COLO668 (cell line): ENCODE measurements at regions not wholly inside any gene's neighbourhood (a gene's known extent, or its start where the extent isn't known, plus 50 kb on each side); places are given as distances from the start of the nearest gene placed in this dataset.

ENCODE experiments used
- DNase-seq: peaks from one replicate; lab custom pipeline; 2025; ENCODE audit not compliant: unreplicated experiment; lab: John Stamatoyannopoulos, UW

DNA sequence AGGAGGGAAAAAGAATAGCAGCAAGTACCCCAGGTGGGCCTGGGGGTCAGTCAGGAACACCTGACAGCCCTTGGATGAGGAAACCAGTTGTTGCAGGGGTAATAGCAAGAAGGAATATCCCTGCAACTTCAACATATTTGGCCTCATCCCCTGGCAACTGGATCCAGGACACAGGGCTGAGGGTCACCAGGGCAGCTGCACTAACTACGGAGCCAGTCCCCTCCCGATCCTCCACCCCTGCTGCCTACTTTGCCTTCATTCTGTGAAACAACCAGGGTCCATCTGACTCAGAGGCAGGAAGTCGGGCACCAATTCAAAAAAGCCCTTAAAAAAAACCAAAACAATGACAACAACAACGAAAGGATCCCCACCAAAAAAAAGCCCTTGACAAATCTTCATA, 52.9 kb downstream of the FRMPD3 start:
- no peak for DNase-seq

DNA sequence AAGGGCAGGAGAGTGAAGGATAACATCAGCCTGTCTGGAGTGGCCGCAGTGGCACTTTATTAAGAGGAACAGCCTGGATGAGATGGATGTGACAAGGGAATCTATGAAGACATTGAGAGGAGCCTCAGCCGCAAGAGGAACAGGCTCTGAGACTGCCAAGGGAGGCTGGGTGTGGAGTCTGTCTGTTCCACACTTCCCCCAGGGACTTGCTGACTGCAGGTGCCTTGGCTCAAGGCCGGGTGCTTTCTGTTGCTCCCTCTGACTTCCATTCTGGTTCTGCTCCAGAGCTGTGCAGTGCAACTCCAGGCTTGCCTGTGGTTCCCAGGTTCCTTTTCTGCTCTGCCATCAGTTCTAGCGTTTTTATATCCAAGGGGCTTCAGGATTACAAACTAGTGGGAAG, 54.6 kb downstream of the FRMPD3 start:
- no peak for DNase-seq

DNA sequence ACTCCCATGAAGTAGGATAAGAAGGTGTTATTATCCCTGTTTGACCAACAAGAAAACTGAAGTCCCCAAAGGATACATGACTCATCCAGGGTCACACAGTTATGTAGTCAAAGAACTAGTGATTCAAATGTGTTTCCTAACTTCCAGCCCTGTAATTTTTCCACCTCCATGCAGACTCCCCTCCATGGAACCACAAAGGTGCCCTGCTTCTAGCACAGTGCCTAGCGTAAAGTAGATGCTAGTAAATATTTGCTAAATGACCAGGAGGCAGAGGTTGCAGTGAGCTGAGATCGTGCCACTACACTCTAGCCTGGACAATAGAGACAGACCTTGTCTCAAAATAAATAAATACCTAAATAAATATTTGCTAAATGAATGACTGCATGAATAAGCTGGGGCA, 55.8 kb downstream of the FRMPD3 start:
- no peak for DNase-seq

DNA sequence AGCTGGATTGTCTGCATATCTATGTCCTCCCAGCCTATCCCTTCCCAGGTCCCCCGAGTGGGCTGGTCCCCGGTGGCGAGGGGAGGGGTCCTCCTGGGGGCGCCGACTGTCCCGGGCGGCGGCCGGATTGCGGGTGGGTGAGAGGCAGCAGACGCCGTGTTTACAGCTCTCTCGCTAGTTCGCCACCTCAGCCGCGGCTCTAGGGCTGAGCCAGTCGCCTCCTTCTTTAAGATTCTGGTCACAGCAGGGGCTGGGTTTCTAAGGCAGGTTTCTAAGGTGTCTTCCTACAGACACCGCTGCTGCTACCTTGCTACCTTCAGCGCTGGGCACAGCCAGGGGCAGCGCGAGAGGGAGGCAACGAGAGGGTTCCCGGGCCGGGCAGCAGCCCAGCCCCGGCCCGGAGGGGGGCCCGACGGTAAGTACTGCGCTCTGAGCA, 57.2 kb downstream of the FRMPD3 start:
- no peak for DNase-seq

DNA sequence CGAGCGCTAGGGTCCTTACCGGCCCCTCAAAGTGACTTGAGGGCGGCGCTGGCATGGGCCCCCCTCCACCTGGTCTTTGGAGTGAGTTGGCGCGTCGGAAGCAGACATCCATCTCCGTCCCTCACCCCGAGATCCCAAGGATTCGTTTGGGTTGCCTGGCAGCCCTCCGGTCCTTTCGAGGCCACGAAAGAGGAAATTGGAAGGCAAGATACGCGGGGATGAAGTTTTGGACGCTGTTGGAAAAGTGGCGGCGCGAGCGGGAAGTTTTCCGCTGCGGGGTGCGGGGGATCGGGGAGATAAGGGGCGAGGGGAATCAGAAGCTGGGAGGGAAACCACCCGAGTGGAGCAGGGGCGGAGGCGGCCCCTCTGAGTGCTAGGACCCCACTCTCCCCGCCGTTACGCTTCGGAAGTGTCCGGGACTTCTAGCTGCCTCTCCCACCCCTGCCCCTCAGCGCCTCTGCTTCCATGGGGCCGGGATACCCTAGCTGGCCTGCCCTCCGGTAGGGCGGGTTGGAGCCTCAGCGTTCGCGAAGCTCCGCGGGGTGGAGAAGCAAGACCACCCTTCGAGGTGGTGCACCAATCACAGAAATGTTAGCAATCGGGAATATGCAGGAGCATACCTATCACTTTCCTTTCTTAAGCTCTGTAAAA, 57.8 kb downstream of the FRMPD3 start:
- DNase-seq, result no peak

DNA sequence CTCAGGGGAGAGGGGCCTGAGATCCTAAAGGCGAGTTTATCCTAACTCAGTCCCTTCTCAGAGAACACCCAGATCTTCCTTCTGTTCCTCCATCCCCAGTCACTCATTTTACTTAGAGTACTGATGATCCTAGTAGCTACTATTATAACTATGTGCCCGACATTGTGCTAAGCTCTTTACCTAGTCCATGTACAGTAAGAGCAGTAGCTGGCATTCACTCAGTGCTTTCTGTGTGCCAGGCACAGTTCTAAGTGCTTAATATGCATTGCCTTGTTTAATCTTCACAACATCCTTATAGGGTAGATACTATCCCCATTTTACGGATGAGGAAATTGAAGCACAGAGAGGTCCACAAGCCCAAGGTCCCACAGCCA, 58.3 kb downstream of the FRMPD3 start:
- DNase-seq, result no peak

DNA sequence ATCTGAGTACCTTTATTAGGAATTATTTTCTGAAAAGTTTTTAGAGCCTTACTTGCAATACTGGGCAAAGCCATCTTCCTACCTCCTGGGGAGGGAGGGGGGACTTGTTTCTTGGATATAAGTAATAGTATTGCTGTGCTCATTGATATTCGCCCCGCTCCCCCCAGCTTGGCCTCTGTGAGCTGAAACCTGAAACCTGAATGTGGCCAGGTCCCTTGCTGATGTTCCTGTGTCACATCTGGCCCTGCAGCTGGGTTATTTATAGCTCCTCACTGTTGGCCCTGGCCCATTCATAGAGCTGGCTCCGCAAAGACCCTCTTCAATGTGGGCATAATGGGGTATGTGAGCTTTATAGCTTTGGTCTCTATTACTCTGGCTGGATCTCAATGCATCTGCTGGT, 59.5 kb downstream of the FRMPD3 start:
- DNase-seq, result no peak

DNA sequence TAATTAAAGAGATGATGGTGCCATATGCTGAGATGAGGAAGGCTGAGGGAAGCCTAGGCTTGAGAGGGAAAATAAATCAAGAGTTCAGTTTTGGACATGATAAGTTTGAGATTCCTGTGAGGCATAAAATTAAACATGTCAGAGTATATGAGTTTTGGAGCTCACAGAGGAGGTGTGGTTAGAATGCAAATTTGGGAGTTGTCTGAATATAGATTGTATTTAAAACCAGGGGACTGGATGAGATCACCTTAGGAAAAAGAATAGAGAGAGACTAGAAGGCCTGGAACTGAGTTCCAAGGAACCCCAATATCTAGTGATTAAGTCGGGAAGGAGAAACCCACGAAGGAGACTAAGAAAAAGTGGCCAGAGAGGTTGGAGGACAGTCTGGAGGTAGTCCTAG, 65.5 kb downstream of the FRMPD3 start:
- no peak for DNase-seq

DNA sequence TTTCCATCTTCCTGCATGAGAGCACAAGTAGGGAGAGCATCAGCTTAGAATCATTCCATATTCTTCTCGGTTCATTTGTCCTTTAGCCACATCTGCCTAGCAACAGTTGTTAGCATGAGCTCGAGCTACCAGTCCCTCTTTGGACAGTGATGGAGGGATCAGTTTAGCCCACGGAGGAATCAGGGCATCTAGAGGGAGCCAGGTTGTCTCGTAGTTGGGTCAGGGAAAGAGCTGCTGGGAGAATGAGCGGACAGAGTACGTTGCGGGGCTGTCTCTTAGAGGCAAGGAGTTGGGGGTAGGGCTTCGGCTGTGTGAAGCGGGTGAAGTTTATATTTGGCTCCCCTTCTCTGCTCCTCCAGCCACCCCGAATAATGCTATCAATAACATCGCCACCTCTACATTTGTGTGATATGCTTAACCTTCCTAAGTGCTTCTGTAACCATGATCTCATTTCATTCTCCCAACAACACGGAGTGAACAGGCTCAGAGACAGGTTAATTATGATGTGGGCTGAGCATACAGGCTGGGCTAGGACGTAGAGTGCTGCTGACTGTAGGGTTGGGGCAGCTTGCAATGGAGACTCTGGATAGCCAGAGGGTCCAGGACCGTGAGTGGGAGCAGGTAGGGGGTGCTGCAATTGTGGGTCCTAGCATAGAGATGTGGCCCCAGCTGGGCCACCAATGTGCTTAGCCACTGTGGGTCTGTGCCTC, 72.6 kb downstream of the FRMPD3 start:
- no peak for DNase-seq

DNA sequence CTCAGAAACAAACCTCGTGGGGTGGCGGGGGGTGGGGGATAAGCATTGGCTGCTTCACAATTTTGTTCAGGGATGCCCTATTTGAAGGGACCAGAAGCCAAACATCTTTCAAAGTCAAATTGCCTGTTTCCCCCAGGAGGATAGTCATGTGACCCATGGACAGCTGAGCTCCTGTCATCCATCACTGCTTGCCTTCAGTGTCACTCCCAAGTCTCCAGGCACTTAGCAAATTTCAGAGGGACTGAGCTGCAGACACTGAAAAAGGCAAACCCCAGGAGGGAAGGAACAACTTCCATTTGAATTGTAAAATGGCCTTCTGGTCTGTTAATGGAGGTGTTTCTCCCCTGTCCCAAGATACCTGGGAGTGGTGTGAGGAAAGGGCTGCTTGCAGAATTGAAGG, 73.4 kb downstream of the FRMPD3 start:
- no peak for DNase-seq

DNA sequence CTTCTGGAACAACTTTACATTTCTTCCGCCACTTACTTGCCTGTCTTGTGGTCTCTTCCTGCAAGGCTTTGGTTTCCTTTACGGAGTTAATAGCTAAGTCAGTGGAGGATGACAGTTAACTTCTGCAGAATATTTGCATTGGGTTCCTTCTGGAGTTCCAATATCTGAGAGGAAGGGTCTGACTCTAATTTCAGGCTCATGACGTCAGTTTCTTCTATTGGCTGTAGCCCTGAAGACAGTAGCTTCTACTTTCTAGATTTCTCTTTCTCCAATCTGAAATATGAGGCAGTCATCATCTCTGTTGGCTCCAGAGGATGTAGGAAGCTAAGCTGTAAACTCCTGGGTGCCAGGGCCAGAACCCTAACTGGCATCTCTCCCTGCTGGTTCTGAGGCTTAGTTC, 76.7 kb downstream of the FRMPD3 start:
- no peak for DNase-seq

DNA sequence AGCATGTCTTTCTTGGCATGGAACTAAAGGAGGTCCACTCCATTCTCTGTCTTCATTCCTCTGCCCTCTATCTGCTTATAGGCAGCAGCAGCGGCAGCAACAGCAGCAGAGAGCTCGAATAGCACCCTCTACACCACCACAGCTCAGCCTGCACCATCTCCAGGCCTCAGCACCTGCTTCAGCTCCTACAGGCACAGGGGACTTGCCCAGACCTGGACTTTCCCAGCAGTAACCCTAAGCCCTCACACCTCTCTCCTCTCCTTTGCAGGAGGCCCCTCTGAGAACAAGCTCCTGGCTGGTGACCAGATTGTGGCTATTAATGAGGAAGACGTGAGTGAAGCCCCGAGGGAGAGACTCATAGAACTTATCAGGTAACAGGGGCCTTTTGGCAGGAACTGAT, 80.7 kb downstream of the FRMPD3 start:
- DNase-seq, result no peak

DNA sequence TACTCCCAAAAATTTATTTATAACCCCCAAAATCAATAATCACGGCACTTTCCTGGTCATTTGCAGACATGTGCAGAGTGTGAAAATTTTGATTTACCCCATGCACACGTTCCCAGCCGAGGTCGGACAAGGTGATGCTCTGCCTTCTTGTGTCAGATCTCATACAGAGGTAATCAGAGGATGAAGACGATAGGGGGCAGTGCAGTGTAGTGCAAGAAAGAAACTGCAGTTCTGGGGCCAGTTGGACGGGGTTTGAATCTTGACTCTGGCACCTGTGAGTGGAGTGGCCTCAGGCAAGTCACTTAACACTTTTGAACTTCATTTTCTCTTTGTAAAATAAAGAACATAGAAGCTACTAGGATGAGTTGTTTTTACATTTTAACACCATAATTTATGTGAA, 88.4 kb downstream of the FRMPD3 start:
- peak; percentile 8 for DNase-seq

DNA sequence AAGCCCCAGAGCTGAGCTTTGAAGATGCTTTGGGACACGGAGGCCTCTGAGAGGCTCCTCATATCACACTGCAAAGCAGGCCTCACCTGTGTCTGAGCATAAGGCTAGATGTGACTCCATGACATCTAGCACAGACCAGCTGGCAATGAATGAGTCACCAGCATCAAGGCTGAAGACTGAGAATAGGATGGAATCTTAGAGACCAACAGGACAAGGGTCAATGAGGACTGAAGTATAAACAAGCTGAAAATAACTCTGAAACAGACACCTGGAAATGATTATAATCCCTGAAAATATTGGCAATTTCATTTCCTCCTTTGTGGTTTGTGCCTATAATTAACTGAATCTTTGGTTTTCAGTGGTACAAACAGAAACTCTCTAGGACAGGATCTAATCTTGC, 87.1 kb upstream of the PRPS1 start:
- no peak for DNase-seq

DNA sequence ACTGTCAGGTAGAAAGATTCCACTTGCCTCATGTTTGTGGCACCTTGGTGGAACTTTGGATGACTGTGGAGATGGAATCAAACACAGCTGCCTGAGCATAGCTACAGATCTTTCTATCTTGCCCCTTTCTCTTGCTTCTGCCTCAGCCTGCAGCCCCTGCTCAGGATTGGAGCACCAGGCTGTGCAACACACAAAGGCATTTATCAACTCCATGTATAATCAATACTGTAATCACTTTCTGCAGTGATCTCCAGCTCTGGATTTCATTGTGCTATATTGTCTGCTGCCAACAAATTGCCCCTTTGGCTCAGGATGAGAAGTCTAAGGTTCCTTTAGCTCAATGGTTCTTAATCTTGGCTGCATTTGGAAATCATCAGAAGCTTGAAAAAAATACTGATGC, 86.3 kb upstream of the PRPS1 start:
- DNase-seq, result no peak

DNA sequence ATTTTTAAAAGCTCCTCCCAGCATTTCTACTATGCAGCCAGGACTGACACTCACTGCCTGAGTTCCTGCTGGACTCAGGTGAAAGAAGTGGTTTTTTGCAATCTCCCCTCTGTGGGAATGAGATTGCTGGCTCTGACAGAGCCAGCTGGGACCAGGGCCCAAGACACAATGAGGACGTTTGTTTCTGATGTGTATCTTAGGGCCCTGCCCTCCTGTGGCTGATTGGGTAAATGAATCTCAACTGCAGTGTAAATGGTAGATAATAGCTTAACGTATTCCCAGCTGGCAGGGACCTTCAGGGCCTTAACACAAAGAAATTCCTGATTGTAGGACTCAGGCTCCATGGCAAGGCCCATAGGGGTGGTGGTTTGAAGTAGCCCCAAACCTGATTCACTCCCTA, 85.8 kb upstream of the PRPS1 start:
- peak; percentile 3 for DNase-seq

DNA sequence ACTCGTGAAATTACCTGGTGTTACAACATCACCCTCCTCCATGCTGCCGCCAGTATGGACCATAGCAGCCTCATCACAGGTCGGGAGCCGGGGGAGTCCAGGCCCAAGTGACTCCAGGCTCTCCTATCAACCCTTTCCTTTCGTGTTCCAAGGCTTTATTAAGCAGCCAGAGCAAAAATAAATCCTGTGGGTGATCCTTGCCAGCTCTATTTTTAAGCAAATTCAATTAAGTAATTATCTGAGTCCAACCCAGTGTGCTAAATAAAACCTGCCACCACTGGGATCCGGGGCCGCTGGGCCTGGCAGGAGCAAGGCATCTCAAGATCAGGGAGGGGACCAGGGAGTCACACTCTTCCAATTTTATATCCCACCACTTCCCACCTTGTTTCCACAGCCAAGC, 80.7 kb upstream of the PRPS1 start:
- no peak for DNase-seq

DNA sequence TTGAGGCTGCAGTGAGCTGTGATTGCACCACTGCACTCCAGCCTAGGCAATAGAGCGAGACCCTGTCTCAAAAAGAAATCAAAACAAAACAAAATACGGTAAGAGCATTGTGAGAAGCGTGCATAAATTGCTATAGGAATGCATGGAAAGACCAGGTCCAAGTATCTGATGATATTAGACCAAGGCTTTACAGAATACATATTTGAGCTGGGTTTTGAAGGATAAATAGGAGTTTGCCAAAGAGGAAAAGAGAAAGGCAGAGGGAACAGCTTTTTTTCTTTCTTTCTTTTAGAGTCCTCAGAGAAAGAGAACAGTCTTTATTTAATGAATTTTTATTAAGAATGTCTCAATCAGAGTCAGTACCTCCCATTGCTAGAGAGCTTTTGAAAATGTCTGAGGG, 79.5 kb upstream of the PRPS1 start:
- DNase-seq, result no peak

DNA sequence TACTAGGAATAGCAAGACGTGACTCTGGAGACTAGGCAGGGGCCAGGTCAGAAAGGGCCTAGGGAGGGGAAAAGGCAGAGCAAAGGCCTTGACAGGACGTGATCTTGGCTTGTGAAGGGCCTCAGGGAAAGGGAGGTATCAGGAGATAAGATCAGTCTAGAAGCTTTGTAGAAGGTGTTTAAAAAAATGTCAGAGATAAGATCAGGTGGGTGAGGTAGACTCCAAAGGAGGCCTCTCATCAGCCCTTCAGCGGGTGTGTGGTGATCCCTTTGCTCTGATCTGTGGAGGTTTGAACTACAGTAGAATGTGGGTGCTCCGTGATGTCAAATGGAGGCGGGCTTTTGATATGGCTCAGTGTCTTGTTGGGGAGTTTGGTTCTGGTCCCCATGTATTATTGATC, 78.8 kb upstream of the PRPS1 start:
- DNase-seq, result no peak

DNA sequence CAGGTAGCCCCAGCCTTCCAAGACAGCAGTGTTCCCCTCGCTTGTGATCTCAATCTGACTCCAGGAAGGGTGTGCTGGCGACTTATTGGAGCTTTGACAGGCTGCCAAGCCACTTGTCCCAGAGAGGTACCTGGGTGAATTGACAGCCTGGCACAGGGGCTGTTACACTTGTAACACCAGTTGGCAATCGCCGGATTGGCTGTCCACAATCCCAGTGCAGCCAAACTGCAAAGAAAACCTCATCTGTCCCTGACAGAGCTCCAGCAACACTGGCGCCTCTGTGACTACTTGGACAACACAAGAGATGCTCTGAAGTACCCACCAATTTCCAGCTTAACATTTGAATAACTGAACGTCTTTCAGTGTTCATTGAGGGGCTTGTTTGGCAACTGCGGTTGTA, 76.8 kb upstream of the PRPS1 start:
- no peak for DNase-seq

DNA sequence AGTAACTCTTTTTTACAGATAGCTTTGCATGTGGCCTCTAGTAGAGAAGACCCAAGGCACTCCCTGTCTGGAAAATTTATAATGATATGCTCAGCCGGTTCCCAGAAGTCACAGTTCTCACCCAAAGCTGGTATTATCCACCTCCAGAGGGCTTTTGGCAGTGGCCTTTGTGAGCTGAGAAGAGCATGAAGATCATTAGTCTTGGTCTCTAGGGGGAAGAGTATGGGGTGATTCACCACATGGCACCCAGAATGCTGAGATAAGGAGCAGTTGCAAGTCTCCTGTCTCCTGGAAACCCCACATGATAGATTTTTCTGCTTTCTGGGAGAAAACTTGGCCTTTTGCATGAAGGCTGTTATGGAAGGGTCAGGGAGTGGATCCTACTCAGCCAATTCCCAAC, 75.4 kb upstream of the PRPS1 start:
- no peak for DNase-seq

DNA sequence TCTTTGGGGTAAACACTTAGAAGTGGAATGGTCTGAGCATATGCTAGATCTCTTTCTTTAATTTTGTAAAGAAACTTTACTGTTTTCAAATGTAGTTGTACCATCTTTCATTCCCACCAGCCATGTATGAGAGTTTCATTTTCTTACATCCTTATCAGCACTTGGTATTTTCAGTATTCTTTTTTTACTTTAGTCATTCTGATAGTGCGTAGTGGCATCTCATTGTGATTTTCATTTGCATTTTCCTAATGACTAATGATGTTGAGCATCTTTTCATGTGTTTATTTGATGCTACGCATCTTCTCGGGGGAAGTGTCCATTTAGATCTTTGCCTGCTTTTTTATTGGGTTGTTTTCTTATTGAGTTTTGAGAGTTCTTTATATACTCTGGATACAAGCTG, 71.3 kb upstream of the PRPS1 start:
- DNase-seq, result no peak

DNA sequence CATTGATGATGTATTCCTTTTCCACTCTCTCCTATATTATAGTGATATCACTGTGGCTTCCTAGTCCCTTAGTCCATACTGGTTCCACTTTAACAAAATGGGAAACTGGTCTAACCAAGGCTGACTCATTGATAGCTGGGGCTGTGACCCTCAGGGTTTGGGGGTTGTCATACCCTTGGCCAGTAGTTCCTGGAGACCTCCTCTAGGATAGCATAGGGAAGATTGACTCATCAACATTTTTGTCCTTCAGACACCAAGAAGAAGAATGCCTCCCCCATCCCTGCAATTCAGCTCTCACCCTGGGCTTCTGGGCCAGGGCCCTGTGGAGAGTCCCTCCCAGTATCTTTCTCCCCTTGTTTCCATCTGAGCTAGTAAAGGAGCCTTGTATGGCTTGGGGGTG, 68.8 kb upstream of the PRPS1 start:
- no peak for DNase-seq
